ENCODE measurements at regions not wholly inside any gene's neighbourhood (a gene's known extent, or its start where the extent isn't known, plus 50 kb on each side); places are given as distances from the start of the nearest gene placed in this dataset.

DNA sequence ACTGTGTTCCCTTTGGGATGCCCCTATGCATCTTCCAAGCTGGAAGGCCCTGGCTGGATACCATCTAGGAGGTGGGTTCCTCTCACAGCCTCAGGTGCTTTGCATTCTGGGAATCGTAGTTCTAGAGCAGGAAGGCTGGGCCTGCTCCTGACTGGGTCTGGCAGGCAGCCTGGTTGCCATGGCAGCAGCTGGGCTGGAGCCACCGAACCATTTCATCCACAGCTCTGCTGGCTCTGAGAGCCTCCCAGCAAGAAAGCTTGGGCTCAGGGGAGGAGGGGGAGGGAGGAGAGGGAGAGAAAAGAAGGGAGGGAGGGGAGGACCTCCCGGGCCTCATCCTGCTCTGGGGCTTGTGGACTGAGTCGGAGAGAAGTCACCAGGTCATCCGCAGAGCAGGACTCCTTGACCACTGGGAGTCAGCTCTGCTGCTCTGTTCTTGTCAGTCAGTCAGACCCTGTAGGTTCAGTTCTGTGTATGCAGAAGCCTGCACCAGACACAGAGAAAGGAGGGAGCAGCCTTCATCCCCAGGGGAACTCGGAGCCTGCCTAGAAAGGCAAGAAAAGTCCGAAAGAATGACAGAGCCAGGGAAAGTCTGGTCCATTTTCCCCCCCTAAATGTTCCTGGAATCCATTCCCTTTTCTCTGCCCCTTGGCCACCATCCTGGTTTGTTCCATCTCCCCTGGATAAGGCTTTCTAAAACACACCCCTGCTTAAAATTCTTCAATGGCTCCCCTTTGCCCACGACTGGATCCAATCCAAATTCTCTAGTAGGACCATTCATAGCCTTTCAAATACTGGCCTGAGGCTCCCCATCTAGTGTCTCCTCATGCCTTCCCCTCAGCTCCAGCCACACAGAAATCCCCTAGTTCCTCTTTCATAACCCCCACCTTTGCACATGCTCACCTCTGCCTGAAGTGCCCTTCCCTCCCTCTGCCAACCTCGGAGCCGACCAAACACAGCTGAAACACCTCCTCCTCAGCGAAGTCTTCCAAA lies 65.4 kb upstream of the ARAP3 start:
- DNase-seq (ENCODE audit: low read depth, low spot score) = no peak
- H3K4me3 ChIP-seq (ENCODE audit: low read depth, low read length) = no peak overlapping the region
- ChIA-PET POLR2A (no interaction called here), CTCF (no interaction called here)
- TF ChIP-seq CTCF (IDR thresholded peaks at IDR 0.05; ENCODE audit: insufficient read depth, low read length, missing control alignments) = no peak

DNA sequence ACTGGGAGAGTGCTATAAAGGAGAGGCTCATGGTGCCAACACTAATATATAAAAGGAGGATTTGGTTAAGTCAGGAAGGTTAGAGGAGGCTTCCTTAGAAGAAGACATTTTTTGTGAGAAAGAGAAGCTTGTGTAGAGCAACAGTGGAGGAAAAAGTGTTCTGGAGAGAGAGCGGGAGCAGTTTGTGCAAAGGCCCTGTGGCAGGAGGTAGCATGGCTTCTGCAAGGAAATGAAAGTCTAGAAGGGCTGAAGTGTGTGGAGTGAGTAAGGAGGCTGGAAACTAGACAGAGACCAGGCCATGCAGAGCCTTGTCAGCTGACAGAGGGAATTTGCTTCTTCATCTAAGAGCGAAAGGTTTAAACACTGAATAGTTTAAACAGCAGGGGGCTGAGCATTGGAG lies 64.4 kb upstream of the ARAP3 start:
- no peak overlapping the region for H3K4me3 ChIP-seq (ENCODE audit: low read depth, low read length)
- ChIA-PET CTCF (no interaction called here), POLR2A (no interaction called here)
- TF ChIP-seq CTCF (IDR thresholded peaks at IDR 0.05; ENCODE audit: insufficient read depth, low read length, missing control alignments) = no peak
- no peak for DNase-seq (ENCODE audit: low read depth, low spot score)

- POLR2A ChIA-PET = no interaction called here
- no peak overlapping the region for H3K4me3 ChIP-seq (ENCODE audit: low read depth, low read length)
- no peak for TF ChIP-seq CTCF (IDR thresholded peaks at IDR 0.05; ENCODE audit: insufficient read depth, low read length, missing control alignments)
- CTCF ChIA-PET = no interaction called here
- DNase-seq (ENCODE audit: low read depth, low spot score) = no peak
Measured at GRCh38 chr5:141745390-141745789, 63.4 kb upstream of the ARAP3 start.

GRCh38 chr5:141743866-141744272 lies 61.8 kb upstream of the ARAP3 start:
- no peak overlapping the region for H3K4me3 ChIP-seq (ENCODE audit: low read depth, low read length)
- TF ChIP-seq CTCF (IDR thresholded peaks at IDR 0.05; ENCODE audit: insufficient read depth, low read length, missing control alignments) = no peak
- CTCF ChIA-PET = interaction anchor here (1.6 kb wide), 1 partner anchor 137 kb away, joined by 3 read pairs; no protein-coding TSS in a partner anchor
- no peak for DNase-seq (ENCODE audit: low read depth, low spot score)
- POLR2A ChIA-PET = no interaction called here

- TF ChIP-seq CTCF (IDR thresholded peaks at IDR 0.05; ENCODE audit: insufficient read depth, low read length, missing control alignments) = no peak
- ChIA-PET POLR2A (no interaction called here), CTCF (interaction anchor here (1.5 to 1.6 kb wide), 2 partner anchors 136 to 138 kb away, joined by 3 read pairs; partner anchors contain the start of gene PCDH1)
- H3K4me3 ChIP-seq (ENCODE audit: low read depth, low read length) = no peak overlapping the region
- no peak for DNase-seq (ENCODE audit: low read depth, low spot score)
Measured at GRCh38 chr5:141742866-141743851, 61.1 kb upstream of the ARAP3 start.

All from AG04449 (cell line).